ENCODE measurements at regions not wholly inside any gene's neighbourhood (a gene's known extent, or its start where the extent isn't known, plus 50 kb on each side); places are given as distances from the start of the nearest gene placed in this dataset.

DNA sequence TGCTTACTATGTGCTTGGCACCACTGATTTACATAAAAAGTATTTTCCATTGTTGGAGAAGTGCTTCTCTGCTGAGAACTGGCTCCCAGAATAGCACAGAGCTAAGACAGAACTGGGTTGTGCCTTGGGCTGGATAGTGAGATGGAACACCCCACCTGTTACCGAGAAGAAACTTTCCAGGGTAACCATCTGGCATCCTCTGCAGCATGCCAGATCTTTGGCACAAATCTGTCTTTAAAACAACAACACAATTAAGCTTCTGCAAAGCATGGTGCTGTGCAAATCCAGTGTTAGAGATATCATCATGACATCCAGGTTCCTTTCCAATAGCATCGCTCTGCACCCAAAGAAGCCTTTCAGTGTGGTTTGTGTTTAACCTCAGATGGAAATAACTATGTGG, 202.5 kb upstream of the RFC3 start:
- DNase-seq (ENCODE audit: insufficient read length, low spot score) (no peak), FAIRE-seq (no peak)
- TF ChIP-seq, protein P1, sequence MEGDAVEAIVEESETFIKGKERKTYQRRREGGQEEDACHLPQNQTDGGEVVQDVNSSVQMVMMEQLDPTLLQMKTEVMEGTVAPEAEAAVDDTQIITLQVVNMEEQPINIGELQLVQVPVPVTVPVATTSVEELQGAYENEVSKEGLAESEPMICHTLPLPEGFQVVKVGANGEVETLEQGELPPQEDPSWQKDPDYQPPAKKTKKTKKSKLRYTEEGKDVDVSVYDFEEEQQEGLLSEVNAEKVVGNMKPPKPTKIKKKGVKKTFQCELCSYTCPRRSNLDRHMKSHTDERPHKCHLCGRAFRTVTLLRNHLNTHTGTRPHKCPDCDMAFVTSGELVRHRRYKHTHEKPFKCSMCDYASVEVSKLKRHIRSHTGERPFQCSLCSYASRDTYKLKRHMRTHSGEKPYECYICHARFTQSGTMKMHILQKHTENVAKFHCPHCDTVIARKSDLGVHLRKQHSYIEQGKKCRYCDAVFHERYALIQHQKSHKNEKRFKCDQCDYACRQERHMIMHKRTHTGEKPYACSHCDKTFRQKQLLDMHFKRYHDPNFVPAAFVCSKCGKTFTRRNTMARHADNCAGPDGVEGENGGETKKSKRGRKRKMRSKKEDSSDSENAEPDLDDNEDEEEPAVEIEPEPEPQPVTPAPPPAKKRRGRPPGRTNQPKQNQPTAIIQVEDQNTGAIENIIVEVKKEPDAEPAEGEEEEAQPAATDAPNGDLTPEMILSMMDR (IDR thresholded peaks at IDR 0.05; ENCODE audit: insufficient read depth, missing control alignments) = no peak

DNA sequence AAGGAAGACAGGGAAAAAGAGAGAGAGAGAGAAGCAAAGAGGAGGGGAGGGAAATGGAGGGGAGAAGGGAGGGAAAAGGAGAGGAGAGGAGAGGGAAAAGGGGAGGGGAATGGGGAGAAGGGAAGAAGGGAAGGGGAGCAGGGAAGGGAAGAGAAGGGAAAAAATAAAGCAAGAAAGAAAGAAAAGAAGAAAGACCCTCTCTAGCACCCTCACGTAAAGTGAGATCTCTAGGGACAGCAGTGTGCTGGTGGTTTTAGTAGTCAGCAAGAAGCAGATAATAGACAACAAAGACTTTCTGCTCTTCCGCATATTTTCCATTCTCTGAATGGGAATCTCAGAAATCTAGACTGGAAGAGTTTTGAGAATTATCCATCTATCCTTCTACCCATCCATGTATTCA, 201.8 kb upstream of the RFC3 start:
- no peak for FAIRE-seq
- TF ChIP-seq, protein P1 (IDR thresholded peaks at IDR 0.05; ENCODE audit: insufficient read depth, missing control alignments) = no peak
- no peak for DNase-seq (ENCODE audit: insufficient read length, low spot score)

DNA sequence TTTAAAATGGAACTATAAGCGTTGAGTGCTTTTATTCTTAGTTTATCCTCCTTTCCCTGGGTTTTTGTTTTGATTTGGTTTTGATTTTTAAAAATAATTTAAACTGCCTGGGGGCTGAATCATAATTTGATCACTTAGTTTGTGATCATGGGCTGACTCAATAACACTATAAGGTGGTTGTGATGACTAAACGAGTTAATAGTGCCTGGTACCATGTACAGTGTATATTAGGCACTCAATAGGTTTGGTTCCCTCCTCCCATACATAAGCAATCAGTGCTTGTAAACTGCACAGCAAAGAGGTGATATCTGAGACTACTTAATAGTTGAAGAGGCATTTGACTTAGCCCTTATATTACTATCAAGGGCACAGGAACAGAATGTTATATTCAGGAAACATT, 200.9 kb upstream of the RFC3 start:
- DNase-seq (ENCODE audit: insufficient read length, low spot score) (no peak), FAIRE-seq (no peak)
- TF ChIP-seq, protein P1 (IDR thresholded peaks at IDR 0.05; ENCODE audit: insufficient read depth, missing control alignments) = no peak

DNA sequence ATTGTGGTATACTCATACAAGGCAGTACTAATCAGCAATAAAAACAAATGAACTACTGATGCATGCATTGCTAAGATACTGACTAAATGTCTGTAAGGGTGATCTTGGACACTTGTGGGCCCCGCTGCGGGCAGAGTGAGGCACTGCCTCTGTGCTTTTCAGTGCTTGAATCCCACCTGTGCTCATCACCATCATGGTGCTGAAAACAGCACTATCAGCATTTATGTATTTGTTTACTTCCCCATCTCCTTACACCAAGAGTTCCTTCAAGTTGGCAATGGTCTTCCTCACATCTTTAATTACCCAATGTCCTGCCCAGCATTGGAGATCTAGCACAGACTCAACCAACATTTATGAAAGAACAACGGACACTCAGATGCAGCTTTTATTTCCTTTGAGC, 193.7 kb upstream of the RFC3 start:
- DNase-seq (ENCODE audit: insufficient read length, low spot score) = no peak
- TF ChIP-seq, protein P1 (IDR thresholded peaks at IDR 0.05; ENCODE audit: insufficient read depth, missing control alignments) = no peak
- peak; percentile 77 for FAIRE-seq

DNA sequence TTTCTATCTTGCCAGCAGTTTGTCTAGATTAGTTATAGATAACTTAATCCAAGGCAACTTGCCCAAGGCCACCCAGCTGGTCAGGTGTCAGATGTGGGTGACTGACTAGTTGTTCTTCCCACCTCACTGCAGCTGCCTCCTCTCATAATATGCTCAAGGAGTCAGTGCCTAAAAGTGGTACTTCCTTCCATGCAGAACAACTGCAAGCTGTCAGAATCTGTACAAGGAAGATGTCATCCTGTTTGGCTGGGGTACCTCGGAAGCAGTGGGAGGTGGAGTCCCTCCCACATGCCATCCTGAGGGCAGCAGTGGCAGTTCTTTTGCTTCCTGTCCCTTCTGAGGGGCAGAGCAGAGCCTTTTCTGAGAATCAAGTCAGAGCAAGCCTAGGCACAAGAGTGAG, 193.2 kb upstream of the RFC3 start:
- no peak for DNase-seq (ENCODE audit: insufficient read length, low spot score)
- TF ChIP-seq, protein P1 (IDR thresholded peaks at IDR 0.05; ENCODE audit: insufficient read depth, missing control alignments) = no peak
- no peak for FAIRE-seq

DNA sequence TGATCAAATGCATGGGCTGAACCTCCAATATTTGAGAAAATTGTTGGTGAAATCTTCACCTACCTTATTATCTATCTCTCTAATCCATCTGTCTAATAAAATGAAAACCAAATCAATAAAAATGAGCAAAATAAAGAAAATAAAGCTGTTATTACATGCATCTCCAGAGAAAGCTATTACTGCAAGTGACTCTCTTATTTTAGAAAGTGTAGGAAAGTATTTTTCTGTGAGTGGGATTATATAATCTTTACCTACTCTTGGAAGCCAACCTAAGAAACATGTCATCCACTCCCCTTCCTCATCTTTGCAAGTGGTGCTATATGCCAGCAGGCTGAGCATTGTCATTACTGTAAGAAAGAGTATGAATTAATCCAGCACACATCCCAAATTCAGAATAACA, 191.5 kb upstream of the RFC3 start:
- FAIRE-seq = no peak
- no peak for DNase-seq (ENCODE audit: insufficient read length, low spot score)
- TF ChIP-seq, protein P1 (IDR thresholded peaks at IDR 0.05; ENCODE audit: insufficient read depth, missing control alignments) = no peak

DNA sequence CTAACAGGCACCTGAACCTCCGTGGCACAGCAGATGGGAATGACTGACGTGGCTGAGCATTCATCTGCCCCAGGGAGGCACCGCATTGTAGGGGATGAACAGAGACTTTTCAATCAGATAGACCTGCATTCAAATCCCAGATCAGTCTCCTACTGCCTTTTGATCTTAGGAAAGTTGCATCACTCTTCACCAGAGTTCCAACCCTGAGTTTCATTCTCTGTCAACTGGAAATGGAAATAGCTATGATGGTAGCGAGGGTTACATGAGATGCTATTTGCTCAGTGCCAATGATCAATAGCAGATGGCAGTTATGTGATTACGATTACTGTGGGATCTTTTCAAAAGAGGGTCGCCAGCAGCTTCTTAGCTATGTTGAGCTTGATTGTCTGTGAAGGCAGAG, 189.3 kb upstream of the RFC3 start:
- TF ChIP-seq, protein P1 (IDR thresholded peaks at IDR 0.05; ENCODE audit: insufficient read depth, missing control alignments) = no peak
- no peak for FAIRE-seq
- no peak for DNase-seq (ENCODE audit: insufficient read length, low spot score)

All from D721Med (cell line).